HG03460 (cell line): ENCODE measurements at regions not wholly inside any gene's neighbourhood (a gene's known extent, or its start where the extent isn't known, plus 50 kb on each side); places are given as distances from the start of the nearest gene placed in this dataset.

Experiments used
- ATAC-seq: cut with Tn5 transposase; IDR thresholded peaks from one replicate; pipeline ENCODE4 v1.9.1; 2021; ENCODE audit not compliant: unreplicated experiment

- no peak for ATAC-seq
Observed at GRCh38 chr13:78029901-78030300, 111.3 kb upstream of the EDNRB start.

- ATAC-seq: no peak
Observed at GRCh38 chr13:78028960-78029359, 110.3 kb upstream of the EDNRB start.

- ATAC-seq: no peak
Observed at GRCh38 chr13:78024996-78025395, 106.4 kb upstream of the EDNRB start.

GRCh38 chr13:78022164-78022877, 103.7 kb upstream of the EDNRB start:
- peak; percentile 100 for ATAC-seq

- ATAC-seq: no peak
Observed at GRCh38 chr13:78020861-78021260, 102.2 kb upstream of the EDNRB start.

GRCh38 chr13:78015782-78016181, 97.2 kb upstream of the EDNRB start:
- no peak for ATAC-seq

GRCh38 chr13:78012046-78012445, 93.4 kb upstream of the EDNRB start:
- no peak for ATAC-seq

- no peak for ATAC-seq
Observed at GRCh38 chr13:78004821-78005220, 86.2 kb upstream of the EDNRB start.

- no peak for ATAC-seq
Observed at GRCh38 chr13:77999746-78000145, 81.1 kb upstream of the EDNRB start.

GRCh38 chr13:77994166-77994565, 75.5 kb upstream of the EDNRB start:
- ATAC-seq: no peak

- ATAC-seq: no peak
Observed at GRCh38 chr13:77991003-77991402, 72.4 kb upstream of the EDNRB start.

GRCh38 chr13:77989281-77989680, 70.7 kb upstream of the EDNRB start:
- no peak for ATAC-seq

- no peak for ATAC-seq
Observed at GRCh38 chr13:77988355-77988754, 69.7 kb upstream of the EDNRB start.

GRCh38 chr13:77986713-77987112, 68.1 kb upstream of the EDNRB start:
- ATAC-seq: no peak

GRCh38 chr13:77985866-77986636, 67.4 kb upstream of the EDNRB start:
- ATAC-seq: no peak

GRCh38 chr13:77981281-77981881, 62.8 kb upstream of the EDNRB start:
- no peak for ATAC-seq

GRCh38 chr13:77980592-77980991, 62.0 kb upstream of the EDNRB start:
- no peak for ATAC-seq

- no peak for ATAC-seq
Observed at GRCh38 chr13:77979721-77980385, 61.2 kb upstream of the EDNRB start.

GRCh38 chr13:77975358-77976042, 56.9 kb upstream of the EDNRB start:
- ATAC-seq: no peak

GRCh38 chr13:77969299-77969698, 50.7 kb upstream of the EDNRB start:
- ATAC-seq: no peak
